BLaER1 (cell line): ENCODE measurements at regions not wholly inside any gene's neighbourhood (a gene's known extent, or its start where the extent isn't known, plus 50 kb on each side); places are given as distances from the start of the nearest gene placed in this dataset.
A peak's percentile ranks its signal among the peaks of the same experiment; 100 is the strongest.

Experiments
- H3K27ac ChIP-seq: shearing (Covaris generic); formaldehyde crosslinking; 2 replicates; pipeline ENCODE4 v1.8.1; 2022
- H3K27me3 ChIP-seq: shearing (Covaris generic); formaldehyde crosslinking; 2 replicates; pipeline ENCODE4 v1.8.1; 2022
- H3K36me3 ChIP-seq: shearing (Covaris generic); formaldehyde crosslinking; 2 replicates; pipeline ENCODE4 v1.8.1; 2022
- H3K4me1 ChIP-seq: shearing (Covaris generic); formaldehyde crosslinking; 2 replicates; pipeline ENCODE4 v1.8.1; 2022
- H3K4me2 ChIP-seq: shearing (Covaris generic); formaldehyde crosslinking; 2 replicates; pipeline ENCODE4 v1.8.1; 2022
- H3K4me3 ChIP-seq: shearing (Covaris generic); formaldehyde crosslinking; 2 replicates; pipeline ENCODE4 v1.8.1; 2022
- H3K9ac ChIP-seq: shearing (Covaris generic); formaldehyde crosslinking; 2 replicates; pipeline ENCODE4 v1.8.1; 2022
- H3K9me3 ChIP-seq: shearing (Covaris generic); formaldehyde crosslinking; 2 replicates; pipeline ENCODE4 v1.8.1; 2022
- H4K20me1 ChIP-seq: shearing (Covaris generic); formaldehyde crosslinking; 2 replicates; pipeline ENCODE4 v1.8.1; 2022
- Cebpa-rat ChIP-seq: shearing (Covaris generic); IDR thresholded peaks from 2 replicates; pipeline ENCODE4 v1.8.1; 2022

GRCh38 chr6:26222571-26222970 lies 135.3 kb downstream of the HFE start:
- Histone ChIP-seq H3K27me3 (no peaks in the 10 kb centered on the region), H4K20me1 (no peaks in the 10 kb centered on the region; the same call in 1 of the 2 replicates), H3K27ac (peak overlapping the region; percentile 94), H3K9me3 (peaks cover 16% of the 10 kb centered on the region), H3K4me2 (peak overlapping the region; percentile 72), H3K4me3 (peak overlapping the region; percentile 76), H3K9ac (peak overlapping the region; percentile 82), H3K4me1 (peaks cover 68% of the 10 kb centered on the region), H3K36me3 (peaks cover 13% of the 10 kb centered on the region)
- TF ChIP-seq Cebpa-rat = no peak

GRCh38 chr6:26223228-26223627 lies 136.0 kb downstream of the HFE start:
- Histone ChIP-seq H3K4me2 (peak overlapping the region; percentile 72), H4K20me1 (no peaks in the 10 kb centered on the region; the same call in 1 of the 2 replicates), H3K4me1 (peaks cover 67% of the 10 kb centered on the region), H3K27ac (peak overlapping the region; percentile 94), H3K36me3 (peaks cover 13% of the 10 kb centered on the region), H3K9me3 (peaks cover 16% of the 10 kb centered on the region), H3K4me3 (peak overlapping the region; percentile 76), H3K27me3 (no peaks in the 10 kb centered on the region), H3K9ac (peak overlapping the region; percentile 82)
- no peak for TF ChIP-seq Cebpa-rat

- H4K20me1 ChIP-seq = no peaks in the 10 kb centered on the region; the same call in 1 of the 2 replicates
- no peak for TF ChIP-seq Cebpa-rat
- H3K4me2 ChIP-seq = peak overlapping the region; percentile 72
- H3K9ac ChIP-seq = peak overlapping the region; percentile 82
- peaks cover 63% of the 10 kb centered on the region for H3K4me1 ChIP-seq
- H3K36me3 ChIP-seq = peaks cover 13% of the 10 kb centered on the region
- H3K9me3 ChIP-seq = peaks cover 16% of the 10 kb centered on the region
- H3K27ac ChIP-seq = peak overlapping the region; percentile 94
- no peaks in the 10 kb centered on the region for H3K27me3 ChIP-seq
- peak overlapping the region; percentile 76 for H3K4me3 ChIP-seq
Observed at GRCh38 chr6:26223650-26224546, 136.7 kb downstream of the HFE start.

- H3K27me3 ChIP-seq = no peaks in the 10 kb centered on the region
- H3K4me1 ChIP-seq = peaks cover 63% of the 10 kb centered on the region
- H3K4me2 ChIP-seq = peak overlapping the region; percentile 72
- no peak for TF ChIP-seq Cebpa-rat
- H3K9ac ChIP-seq = peak overlapping the region; percentile 82
- H3K27ac ChIP-seq = peak overlapping the region; percentile 94
- H3K9me3 ChIP-seq = peaks cover 16% of the 10 kb centered on the region
- peak overlapping the region; percentile 76 for H3K4me3 ChIP-seq
- no peaks in the 10 kb centered on the region; the same call in 1 of the 2 replicates for H4K20me1 ChIP-seq
- peaks cover 13% of the 10 kb centered on the region for H3K36me3 ChIP-seq
Observed at GRCh38 chr6:26224547-26224912, 137.3 kb downstream of the HFE start.

GRCh38 chr6:26224940-26225847 lies 138.0 kb downstream of the HFE start:
- peak overlapping the region; percentile 94 for H3K27ac ChIP-seq
- peak overlapping the region; percentile 82 for H3K9ac ChIP-seq
- H3K4me3 ChIP-seq = peak overlapping the region; percentile 76
- H3K36me3 ChIP-seq = peaks cover 13% of the 10 kb centered on the region
- no peaks in the 10 kb centered on the region for H3K27me3 ChIP-seq
- peak overlapping the region; percentile 72 for H3K4me2 ChIP-seq
- no peak for TF ChIP-seq Cebpa-rat
- H3K4me1 ChIP-seq = peaks cover 58% of the 10 kb centered on the region
- no peaks in the 10 kb centered on the region; the same call in 1 of the 2 replicates for H4K20me1 ChIP-seq
- H3K9me3 ChIP-seq = peaks cover 16% of the 10 kb centered on the region

- Histone ChIP-seq H3K4me3 (peak overlapping the region; percentile 76), H4K20me1 (peaks cover 7% of the 10 kb centered on the region; the same call in 1 of the 2 replicates), H3K36me3 (peaks cover 13% of the 10 kb centered on the region), H3K9ac (no peak overlapping the region), H3K4me2 (peak overlapping the region; percentile 72), H3K9me3 (peaks cover 16% of the 10 kb centered on the region), H3K27ac (no peak overlapping the region), H3K27me3 (no peaks in the 10 kb centered on the region), H3K4me1 (peaks cover 52% of the 10 kb centered on the region)
- no peak for TF ChIP-seq Cebpa-rat
Observed at GRCh38 chr6:26225848-26226578, 138.8 kb downstream of the HFE start.

GRCh38 chr6:26226579-26226967 lies 138.4 kb upstream of the BTN3A2 start:
- Histone ChIP-seq H3K9ac (no peak overlapping the region), H3K4me3 (no peak overlapping the region), H4K20me1 (peaks cover 12% of the 10 kb centered on the region; the same call in 1 of the 2 replicates), H3K4me2 (0 out of 2 replicates have a peak overlapping the region, but pooled peaks have one; percentile 13), H3K9me3 (peaks cover 16% of the 10 kb centered on the region), H3K27me3 (no peaks in the 10 kb centered on the region), H3K36me3 (peaks cover 13% of the 10 kb centered on the region), H3K4me1 (peaks cover 54% of the 10 kb centered on the region), H3K27ac (no peak overlapping the region)
- TF ChIP-seq Cebpa-rat = no peak

GRCh38 chr6:26230351-26230750 lies 134.6 kb upstream of the BTN3A2 start:
- Histone ChIP-seq H3K27ac (no peak overlapping the region), H4K20me1 (peaks cover 23% of the 10 kb centered on the region; the same call in 1 of the 2 replicates), H3K4me3 (no peak overlapping the region), H3K4me1 (peaks cover 57% of the 10 kb centered on the region), H3K4me2 (peak overlapping the region; percentile 18; the same call in 1 of the 2 replicates), H3K9me3 (peaks cover 9% of the 10 kb centered on the region), H3K27me3 (peaks cover 4% of the 10 kb centered on the region; the same call in 1 of the 2 replicates), H3K9ac (no peak overlapping the region), H3K36me3 (peaks cover 7% of the 10 kb centered on the region)
- no peak for TF ChIP-seq Cebpa-rat
